ENCODE measurements at regions not wholly inside any gene's neighbourhood (a gene's known extent, or its start where the extent isn't known, plus 50 kb on each side); places are given as distances from the start of the nearest gene placed in this dataset.

DNA sequence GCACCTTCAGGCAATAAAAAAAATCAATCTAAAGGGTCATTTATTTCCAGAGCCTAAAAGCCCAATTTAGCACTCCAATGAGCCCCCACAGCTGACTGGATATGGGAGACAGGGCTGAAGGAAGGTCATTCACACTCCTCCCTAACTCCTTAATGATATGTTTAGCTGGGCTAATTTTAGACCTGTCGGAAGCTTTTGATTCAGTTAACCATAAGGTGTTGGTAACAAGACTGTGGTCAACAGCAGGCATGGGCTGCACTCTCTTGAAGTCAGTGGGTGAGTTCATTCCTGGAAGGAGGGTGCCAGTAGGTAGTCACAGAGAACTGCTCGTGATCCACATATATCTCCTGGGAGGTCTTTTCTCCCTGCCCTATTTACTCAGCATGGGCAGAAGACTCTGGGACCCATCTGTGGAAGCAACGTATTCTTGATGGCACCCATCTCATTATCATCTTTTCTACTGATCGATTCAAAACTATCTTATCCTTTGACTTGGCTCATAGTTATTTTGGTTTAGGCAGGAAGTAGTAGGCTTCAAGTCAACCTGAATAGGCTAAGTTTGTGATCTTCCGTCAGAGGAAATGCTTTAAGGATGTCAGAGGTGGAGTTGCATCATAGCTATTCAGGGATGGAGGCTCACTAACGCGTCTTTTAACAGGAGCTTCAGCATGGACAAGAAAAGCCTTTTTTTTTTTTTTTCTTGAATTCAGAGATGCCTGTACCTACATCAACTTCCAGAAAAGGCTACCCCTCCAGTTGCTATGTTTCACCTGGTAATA lies 367.7 kb upstream of the SLC30A5 start:
- TF ChIP-seq ZFX (IDR thresholded peaks at IDR 0.05; ENCODE audit: borderline replicate concordance) (no peak), CTCF (IDR thresholded peaks at IDR 0.05) (no peak)
- no peak overlapping the region for H3K27ac ChIP-seq

GRCh38 chr5:68727931-68728330 lies 365.9 kb upstream of the SLC30A5 start:
- no peak overlapping the region for H3K27ac ChIP-seq
- TF ChIP-seq ZFX (IDR thresholded peaks at IDR 0.05; ENCODE audit: borderline replicate concordance) = no peak
- no peak for TF ChIP-seq CTCF (IDR thresholded peaks at IDR 0.05)

GRCh38 chr5:68729678-68730077 lies 364.1 kb upstream of the SLC30A5 start:
- no peak overlapping the region for H3K27ac ChIP-seq
- TF ChIP-seq CTCF (IDR thresholded peaks at IDR 0.05) (no peak), ZFX (IDR thresholded peaks at IDR 0.05; ENCODE audit: borderline replicate concordance) (no peak)

- H3K27ac ChIP-seq = no peak overlapping the region
- TF ChIP-seq CTCF (IDR thresholded peaks at IDR 0.05) = no peak
- TF ChIP-seq ZFX (IDR thresholded peaks at IDR 0.05; ENCODE audit: borderline replicate concordance) = no peak
Observed at GRCh38 chr5:68730220-68730978, 363.4 kb upstream of the SLC30A5 start.

DNA sequence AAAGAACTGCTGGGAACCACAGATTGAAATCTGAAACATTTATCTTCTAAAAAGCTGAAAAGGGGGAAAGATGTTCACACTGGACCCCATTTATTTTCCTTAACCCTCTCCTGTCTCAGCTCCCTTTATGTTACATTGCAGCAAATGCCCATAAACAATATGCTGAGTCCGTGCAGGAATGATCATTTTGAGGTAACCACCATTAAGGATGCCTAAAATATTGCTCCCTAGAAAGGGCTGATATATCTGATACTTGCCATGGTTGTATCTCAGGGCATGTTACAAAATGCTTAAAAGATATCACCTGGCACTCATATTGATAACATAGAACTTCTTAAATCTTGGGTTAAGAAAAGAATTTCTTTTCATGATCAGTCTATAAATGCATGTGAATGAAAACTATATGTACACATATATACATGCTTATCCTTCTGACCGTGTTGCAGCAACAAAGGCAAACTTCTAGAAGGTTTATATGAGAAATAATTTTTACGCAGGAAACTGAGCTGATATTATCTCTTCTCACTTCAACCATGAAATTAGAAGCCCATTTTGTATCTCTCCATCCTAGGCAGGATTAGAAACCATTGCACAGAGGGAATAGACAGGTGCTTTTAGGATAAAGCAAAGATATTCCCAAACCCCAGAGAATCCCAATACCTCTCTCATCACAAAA lies 362.7 kb upstream of the SLC30A5 start:
- TF ChIP-seq ZFX (IDR thresholded peaks at IDR 0.05; ENCODE audit: borderline replicate concordance) = no peak
- no peak overlapping the region for H3K27ac ChIP-seq

- no peak for TF ChIP-seq ZFX (IDR thresholded peaks at IDR 0.05; ENCODE audit: borderline replicate concordance)
- TF ChIP-seq CTCF (IDR thresholded peaks at IDR 0.05) = no peak
- H3K27ac ChIP-seq = no peak overlapping the region
Observed at GRCh38 chr5:68732251-68732650, 361.6 kb upstream of the SLC30A5 start.

- H3K27ac ChIP-seq = no peak overlapping the region
Observed at GRCh38 chr5:68734781-68735180, 359.0 kb upstream of the SLC30A5 start.

More at GRCh38 chr5:68734781-68735180, 359.0 kb upstream of the SLC30A5 start:
- TF ChIP-seq ZFX (IDR thresholded peaks at IDR 0.05; ENCODE audit: borderline replicate concordance) = no peak
- TF ChIP-seq CTCF (IDR thresholded peaks at IDR 0.05) = no peak
